ENCODE measurements at regions not wholly inside any gene's neighbourhood (a gene's known extent, or its start where the extent isn't known, plus 50 kb on each side); places are given as distances from the start of the nearest gene placed in this dataset.
"Not testable (repeated sequence)": the region's sequence is repeated elsewhere in the genome, so short reads cannot be mapped to it uniquely, and the experiment has no call there.

GRCh38 chr4:66795724-66796123, 749.6 kb downstream of the CENPC start:
- Histone ChIP-seq H3K27me3 (ENCODE audit: control insufficient read depth, insufficient read depth, low read length) (no peaks in the 10 kb centered on the region), H3K36me3 (ENCODE audit: control insufficient read depth, insufficient read depth, low read length) (no peaks in the 10 kb centered on the region), H3K4me3 (ENCODE audit: low read depth, low read length) (no peak overlapping the region)
- DNase-seq (ENCODE audit: low read depth) = no peak
- no peak for TF ChIP-seq CTCF (IDR thresholded peaks at IDR 0.05; ENCODE audit: insufficient read depth, low read length, poor library complexity, severe bottlenecking)

GRCh38 chr4:66794390-66795034, 750.8 kb downstream of the CENPC start:
- Histone ChIP-seq H3K27me3 (ENCODE audit: control insufficient read depth, insufficient read depth, low read length) (no peaks in the 10 kb centered on the region), H3K36me3 (ENCODE audit: control insufficient read depth, insufficient read depth, low read length) (no peaks in the 10 kb centered on the region), H3K4me3 (ENCODE audit: low read depth, low read length) (no peak overlapping the region)
- TF ChIP-seq CTCF (IDR thresholded peaks at IDR 0.05; ENCODE audit: insufficient read depth, low read length, poor library complexity, severe bottlenecking) = no peak
- no peak for DNase-seq (ENCODE audit: low read depth)

- no peaks in the 10 kb centered on the region for H3K27me3 ChIP-seq (ENCODE audit: control insufficient read depth, insufficient read depth, low read length)
- no peak for TF ChIP-seq CTCF (IDR thresholded peaks at IDR 0.05; ENCODE audit: insufficient read depth, low read length, poor library complexity, severe bottlenecking)
These were observed 753.6 kb downstream of the CENPC start for GRCh38 chr4:66791686-66792085.

GRCh38 chr4:66785479-66785878, 759.8 kb downstream of the CENPC start:
- DNase-seq (ENCODE audit: low read depth) = no peak
- H3K36me3 ChIP-seq (ENCODE audit: control insufficient read depth, insufficient read depth, low read length) = no peaks in the 10 kb centered on the region
- no peak for TF ChIP-seq CTCF (IDR thresholded peaks at IDR 0.05; ENCODE audit: insufficient read depth, low read length, poor library complexity, severe bottlenecking)
- no peak overlapping the region for H3K4me3 ChIP-seq (ENCODE audit: low read depth, low read length)
- H3K27me3 ChIP-seq (ENCODE audit: control insufficient read depth, insufficient read depth, low read length) = no peaks in the 10 kb centered on the region

More at GRCh38 chr4:66791686-66792085, 753.6 kb downstream of the CENPC start:
- DNase-seq (ENCODE audit: low read depth) = no peak
- H3K4me3 ChIP-seq (ENCODE audit: low read depth, low read length) = no peak overlapping the region
- H3K36me3 ChIP-seq (ENCODE audit: control insufficient read depth, insufficient read depth, low read length) = no peaks in the 10 kb centered on the region

- H3K27me3 ChIP-seq (ENCODE audit: control insufficient read depth, insufficient read depth, low read length); H3K36me3 ChIP-seq (ENCODE audit: control insufficient read depth, insufficient read depth, low read length); DNase-seq (ENCODE audit: low read depth); H3K4me3 ChIP-seq (ENCODE audit: low read depth, low read length): not testable (repeated sequence)
These were observed 762.6 kb downstream of the CENPC start for GRCh38 chr4:66782751-66783150.

- no peak for DNase-seq (ENCODE audit: low read depth)
- Histone ChIP-seq H3K4me3 (ENCODE audit: low read depth, low read length) (no peak overlapping the region), H3K27me3 (ENCODE audit: control insufficient read depth, insufficient read depth, low read length) (no peaks in the 10 kb centered on the region), H3K36me3 (ENCODE audit: control insufficient read depth, insufficient read depth, low read length) (no peaks in the 10 kb centered on the region)
- TF ChIP-seq CTCF (IDR thresholded peaks at IDR 0.05; ENCODE audit: insufficient read depth, low read length, poor library complexity, severe bottlenecking) = no peak
These were observed 768.2 kb downstream of the CENPC start for GRCh38 chr4:66777097-66777496.
